ENCODE measurements at regions not wholly inside any gene's neighbourhood (a gene's known extent, or its start where the extent isn't known, plus 50 kb on each side); places are given as distances from the start of the nearest gene placed in this dataset.

- Histone ChIP-seq H3K23ac (ENCODE audit: insufficient read length) (no peak overlapping the region), H3K14ac (ENCODE audit: insufficient read length) (no peak overlapping the region), H3K4me2 (ENCODE audit: insufficient read depth in 1 of 2, low read depth in 2 of 2, low read length in 2 of 2) (no peak overlapping the region), H3K18ac (ENCODE audit: extremely low read depth, low read length) (no peak overlapping the region), H2BK15ac (ENCODE audit: low read length) (no peak overlapping the region), H3K9me3 (ENCODE audit: insufficient read depth in 2 of 2, low read depth in 1 of 2, low read length in 1 of 2) (peaks cover 2 to 5% of the 10 kb centered on the region in 2 experiments; a peak in 1 of 4 replicates), H4K20me1 (replicated peaks in 1 of 2; ENCODE audit: control insufficient read depth in 1 of 2, insufficient read depth in 2 of 2, low read length in 2 of 2) (no peaks in the 10 kb centered on the region), H2BK20ac (ENCODE audit: low read length) (no peak overlapping the region), H2AK5ac (ENCODE audit: low read depth, low read length) (no peak overlapping the region), H3K4ac (replicated peaks; ENCODE audit: insufficient read length, low read depth, low read length) (no peak overlapping the region), H3K4me3 (ENCODE audit: extremely low read depth in 1 of 4, insufficient read depth in 2 of 4, low read depth in 3 of 4, low read length in 4 of 4) (no peak overlapping the region), H4K5ac (ENCODE audit: insufficient read length, low read depth, low read length) (no peak overlapping the region), H2BK120ac (replicated peaks; ENCODE audit: low read depth, low read length) (no peak overlapping the region), H3K79me2 (ENCODE audit: control insufficient read depth in 1 of 2, insufficient read depth in 2 of 2, low read length in 2 of 2) (no peaks in the 10 kb centered on the region), H2BK12ac (ENCODE audit: low read depth, low read length) (no peak overlapping the region), H3K4me1 (replicated peaks in 1 of 4; ENCODE audit: control insufficient read depth in 3 of 4, insufficient read depth in 4 of 4, low read length in 3 of 4) (no peaks in the 10 kb centered on the region), H4K91ac (replicated peaks; ENCODE audit: insufficient read length, low read length) (no peak overlapping the region), H3K36me3 (ENCODE audit: control insufficient read depth in 2 of 4, insufficient read depth in 4 of 4, low read length in 3 of 4) (no peaks in the 10 kb centered on the region), H2BK5ac (ENCODE audit: low read depth, low read length) (no peak overlapping the region), H2AFZ (ENCODE audit: low read length) (no peak overlapping the region), H3K9ac (replicated peaks in 1 of 4; ENCODE audit: extremely low read depth in 1 of 4, low read depth in 3 of 4, low read length in 3 of 4) (no peak overlapping the region), H3K27me3 (replicated peaks in 1 of 4; ENCODE audit: control insufficient read depth in 3 of 4, extremely low read depth in 1 of 4, insufficient read depth in 3 of 4, low read length in 3 of 4) (no peaks in the 10 kb centered on the region), H3K79me1 (ENCODE audit: low read depth, low read length) (no peaks in the 10 kb centered on the region), H3K23me2 (ENCODE audit: low read depth, low read length) (no peaks in the 10 kb centered on the region; the same call in 1 of the 2 replicates), H3K27ac (ENCODE audit: low read depth, low read length) (no peak overlapping the region), H4K8ac (ENCODE audit: extremely low read depth, insufficient read depth, low read length) (no peak overlapping the region), H3K56ac (replicated peaks; ENCODE audit: insufficient read length, low read depth, low read length) (no peak overlapping the region)
- 83% methylated on average over 4 of the region's 4 CpGs; no CpG with 5 or more reads in 1 of the 2 experiments for WGBS, 2 experiments (ENCODE audit: extremely low coverage in 1 of 2, insufficient coverage in 1 of 2, insufficient read length in 1 of 2, insufficient replicate concordance in 2 of 2, low coverage in 1 of 2, low lambda C conversion rate in 2 of 2, missing lambda C conversion rate in 1 of 2)
- POLR2A ChIA-PET (ENCODE audit: partially characterized antibody) = no interaction called here
- DNase-seq (ENCODE audit: low read depth in 1 of 2, low spot score in 2 of 2) (no peak), FAIRE-seq (no peak)
- CTCF ChIA-PET (ENCODE audit: partially characterized antibody) = interaction anchor here (0.5 kb wide), 1 partner anchor 171 kb away, joined by 3 read pairs; no protein-coding TSS in a partner anchor
- TF ChIP-seq, protein P1, sequence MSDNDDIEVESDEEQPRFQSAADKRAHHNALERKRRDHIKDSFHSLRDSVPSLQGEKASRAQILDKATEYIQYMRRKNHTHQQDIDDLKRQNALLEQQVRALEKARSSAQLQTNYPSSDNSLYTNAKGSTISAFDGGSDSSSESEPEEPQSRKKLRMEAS (IDR thresholded peaks at IDR 0.05) = no peak
- TF ChIP-seq SP1 (IDR thresholded peaks at IDR 0.05; ENCODE audit: low read depth, low read length) (no peak), CREB1 (IDR thresholded peaks at IDR 0.05) (no peak), ZNF274 (IDR thresholded peaks at IDR 0.05; ENCODE audit: borderline replicate concordance, extremely low read depth, low read length) (no peak), RXRA (IDR thresholded peaks at IDR 0.05; ENCODE audit: insufficient read depth, low read depth, low read length) (no peak), CBX8 (IDR thresholded peaks at IDR 0.05; ENCODE audit: borderline replicate concordance, low read depth, low read length) (no peak), PHF8 (conservative IDR thresholded peaks at IDR 0.05; ENCODE audit: low read depth, low read length) (no peak)
- TF ChIP-seq, protein P2, sequence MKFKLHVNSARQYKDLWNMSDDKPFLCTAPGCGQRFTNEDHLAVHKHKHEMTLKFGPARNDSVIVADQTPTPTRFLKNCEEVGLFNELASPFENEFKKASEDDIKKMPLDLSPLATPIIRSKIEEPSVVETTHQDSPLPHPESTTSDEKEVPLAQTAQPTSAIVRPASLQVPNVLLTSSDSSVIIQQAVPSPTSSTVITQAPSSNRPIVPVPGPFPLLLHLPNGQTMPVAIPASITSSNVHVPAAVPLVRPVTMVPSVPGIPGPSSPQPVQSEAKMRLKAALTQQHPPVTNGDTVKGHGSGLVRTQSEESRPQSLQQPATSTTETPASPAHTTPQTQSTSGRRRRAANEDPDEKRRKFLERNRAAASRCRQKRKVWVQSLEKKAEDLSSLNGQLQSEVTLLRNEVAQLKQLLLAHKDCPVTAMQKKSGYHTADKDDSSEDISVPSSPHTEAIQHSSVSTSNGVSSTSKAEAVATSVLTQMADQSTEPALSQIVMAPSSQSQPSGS (IDR thresholded peaks at IDR 0.05; ENCODE audit: low read length) = no peak
- TF ChIP-seq, protein P3, sequence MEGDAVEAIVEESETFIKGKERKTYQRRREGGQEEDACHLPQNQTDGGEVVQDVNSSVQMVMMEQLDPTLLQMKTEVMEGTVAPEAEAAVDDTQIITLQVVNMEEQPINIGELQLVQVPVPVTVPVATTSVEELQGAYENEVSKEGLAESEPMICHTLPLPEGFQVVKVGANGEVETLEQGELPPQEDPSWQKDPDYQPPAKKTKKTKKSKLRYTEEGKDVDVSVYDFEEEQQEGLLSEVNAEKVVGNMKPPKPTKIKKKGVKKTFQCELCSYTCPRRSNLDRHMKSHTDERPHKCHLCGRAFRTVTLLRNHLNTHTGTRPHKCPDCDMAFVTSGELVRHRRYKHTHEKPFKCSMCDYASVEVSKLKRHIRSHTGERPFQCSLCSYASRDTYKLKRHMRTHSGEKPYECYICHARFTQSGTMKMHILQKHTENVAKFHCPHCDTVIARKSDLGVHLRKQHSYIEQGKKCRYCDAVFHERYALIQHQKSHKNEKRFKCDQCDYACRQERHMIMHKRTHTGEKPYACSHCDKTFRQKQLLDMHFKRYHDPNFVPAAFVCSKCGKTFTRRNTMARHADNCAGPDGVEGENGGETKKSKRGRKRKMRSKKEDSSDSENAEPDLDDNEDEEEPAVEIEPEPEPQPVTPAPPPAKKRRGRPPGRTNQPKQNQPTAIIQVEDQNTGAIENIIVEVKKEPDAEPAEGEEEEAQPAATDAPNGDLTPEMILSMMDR (IDR thresholded peaks at IDR 0.05; ENCODE audit: control extremely low read depth in 1 of 3, insufficient read depth in 1 of 3, low read depth in 1 of 3, low read length in 3 of 3) = no peak
Measured at GRCh38 chr1:60589046-60589748, 493.2 kb upstream of the NFIA start.
